ENCODE measurements at regions not wholly inside any gene's neighbourhood (a gene's known extent, or its start where the extent isn't known, plus 50 kb on each side); places are given as distances from the start of the nearest gene placed in this dataset.

DNA sequence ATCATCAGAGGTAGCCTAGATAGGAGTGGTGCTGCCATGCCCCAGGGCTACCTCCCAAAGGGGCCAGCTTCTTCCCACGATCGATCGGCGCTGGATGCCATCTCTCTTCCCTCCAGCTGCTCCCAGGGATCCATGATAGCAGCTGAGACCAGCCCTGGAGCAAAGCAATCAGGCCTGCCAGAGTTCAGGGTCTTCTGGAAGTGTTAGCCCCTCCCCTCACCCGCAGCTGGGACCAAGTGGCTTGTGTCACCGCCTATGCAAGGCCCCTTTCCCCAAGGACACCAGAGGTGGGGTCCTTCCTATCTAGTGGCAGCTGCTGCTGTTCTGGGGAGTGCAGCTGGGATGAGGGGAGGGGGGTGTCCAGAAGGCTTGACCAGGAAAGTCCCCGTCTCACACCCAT lies 87.0 kb downstream of the IRF2BPL start:
- TF ChIP-seq, protein P1, sequence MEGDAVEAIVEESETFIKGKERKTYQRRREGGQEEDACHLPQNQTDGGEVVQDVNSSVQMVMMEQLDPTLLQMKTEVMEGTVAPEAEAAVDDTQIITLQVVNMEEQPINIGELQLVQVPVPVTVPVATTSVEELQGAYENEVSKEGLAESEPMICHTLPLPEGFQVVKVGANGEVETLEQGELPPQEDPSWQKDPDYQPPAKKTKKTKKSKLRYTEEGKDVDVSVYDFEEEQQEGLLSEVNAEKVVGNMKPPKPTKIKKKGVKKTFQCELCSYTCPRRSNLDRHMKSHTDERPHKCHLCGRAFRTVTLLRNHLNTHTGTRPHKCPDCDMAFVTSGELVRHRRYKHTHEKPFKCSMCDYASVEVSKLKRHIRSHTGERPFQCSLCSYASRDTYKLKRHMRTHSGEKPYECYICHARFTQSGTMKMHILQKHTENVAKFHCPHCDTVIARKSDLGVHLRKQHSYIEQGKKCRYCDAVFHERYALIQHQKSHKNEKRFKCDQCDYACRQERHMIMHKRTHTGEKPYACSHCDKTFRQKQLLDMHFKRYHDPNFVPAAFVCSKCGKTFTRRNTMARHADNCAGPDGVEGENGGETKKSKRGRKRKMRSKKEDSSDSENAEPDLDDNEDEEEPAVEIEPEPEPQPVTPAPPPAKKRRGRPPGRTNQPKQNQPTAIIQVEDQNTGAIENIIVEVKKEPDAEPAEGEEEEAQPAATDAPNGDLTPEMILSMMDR (IDR thresholded peaks at IDR 0.05), result no peak
- no peak for TF ChIP-seq POLR2AphosphoS5 (IDR thresholded peaks at IDR 0.05)
